Aorta (tissue), 5 donors: ENCODE measurements at regions not wholly inside any gene's neighbourhood (a gene's known extent, or its start where the extent isn't known, plus 50 kb on each side); places are given as distances from the start of the nearest gene placed in this dataset.

Source experiments
- ATAC-seq: fragments of 200-7000 bp; cut with Tn5 transposase; one replicate; pipeline ENCODE4 v1.9.1; 2022; ENCODE audit warnings: moderate library complexity; ENCODE audit not compliant: low FRiP score
- DNase-seq, 2 donors: peaks; one replicate each; pipeline ENCODE4 v3.0.0-alpha.2; 2020
- H3K27ac ChIP-seq, 2 donors: one replicate each; pipeline ENCODE4 v1.5.1; 2013; ENCODE audit warnings: low read length in 2 of 2, mild to moderate bottlenecking in 2 of 2, moderate library complexity in 2 of 2, control low read depth in 1 of 2, inconsistent platforms in 1 of 2, low read depth in 1 of 2
- H3K27me3 ChIP-seq, 2 donors: one replicate each; pipeline ENCODE4 v1.6.1; 2013; ENCODE audit warnings: control low read depth in 1 of 2, low read length in 1 of 2, mild to moderate bottlenecking in 1 of 2, moderate library complexity in 1 of 2; ENCODE audit not compliant: insufficient read depth in 2 of 2, control insufficient read depth in 1 of 2
- H3K36me3 ChIP-seq, 2 donors: one replicate each; pipeline ENCODE4 v1.6.1; 2013; ENCODE audit warnings: control low read depth in 1 of 2, low read length in 1 of 2, mild to moderate bottlenecking in 1 of 2; ENCODE audit not compliant: insufficient read depth in 2 of 2, control insufficient read depth in 1 of 2
- H3K4me1 ChIP-seq, 2 donors: one replicate each; pipeline ENCODE4 v1.6.1; 2013; ENCODE audit warnings: low read length in 2 of 2, control low read depth in 1 of 2, mild to moderate bottlenecking in 1 of 2, moderate library complexity in 1 of 2; ENCODE audit not compliant: insufficient read depth in 2 of 2, control insufficient read depth in 1 of 2
- H3K4me3 ChIP-seq, 2 donors: one replicate each; pipeline ENCODE4 v1.5.1; 2013; ENCODE audit warnings: low read length in 2 of 2, control low read depth in 1 of 2, mild to moderate bottlenecking in 1 of 2
- H3K9me3 ChIP-seq: one replicate; pipeline ENCODE4 v1.6.1; 2013; ENCODE audit warnings: mild to moderate bottlenecking, low read length; ENCODE audit not compliant: control insufficient read depth
- WGBS, 2 donors: extraction: QIAGEN DNeasy Blood & Tissue Kit; methylation state at CpG; one replicate each; pipeline ENCODE4 v1.1.7; 2013; 5-methylcytosine and 5-hydroxymethylcytosine counted together
- intact Hi-C, 2 donors: fragments of 100-400 bp; cut with DNase I; formaldehyde crosslinking; loops; one replicate each; pipeline versions ENCODE4 v1.14.2 to v1.15.0; 2022
- donor health status: healthy with polysubstance abuse.
- donor health status: Bipolar disorder and iron deficiency.
- donor health status: DM: no; HTN: no; CAD: no.
- donor health status: DM: no; HTN: no; CAD: no.
- donor health status: DM: yes; HTN: yes; CAD: no.

GRCh38 chr7:40948239-40948638, 754.7 kb downstream of the INHBA start:
- H3K4me3 ChIP-seq: no peak overlapping the region
- no peak overlapping the region for H3K27ac ChIP-seq
- DNase-seq (no peak), ATAC-seq (no peak)
- H3K4me1 ChIP-seq: no peaks in the 10 kb centered on the region
- intact Hi-C loops: no loop called here
- WGBS, 2 donors: 74 to 93% methylated on average over 5 of the region's 5 CpGs
- H3K9me3 ChIP-seq: peaks cover 7% of the 10 kb centered on the region
- H3K36me3 ChIP-seq: peaks cover 0 to 2% of the 10 kb centered on the region in 2 donors
- no peaks in the 10 kb centered on the region for H3K27me3 ChIP-seq

GRCh38 chr7:40947566-40947965, 755.3 kb downstream of the INHBA start:
- intact Hi-C loops: no loop called here
- no peak for DNase-seq
- ATAC-seq: no peak
- Histone ChIP-seq H3K27ac (no peak overlapping the region), H3K4me1 (no peaks in the 10 kb centered on the region), H3K9me3 (peaks cover 7% of the 10 kb centered on the region), H3K4me3 (no peak overlapping the region), H3K36me3 (peaks cover 0 to 2% of the 10 kb centered on the region in 2 donors), H3K27me3 (no peaks in the 10 kb centered on the region)

GRCh38 chr7:40946549-40946948, 756.3 kb downstream of the INHBA start:
- Histone ChIP-seq H3K4me3 (no peak overlapping the region), H3K36me3 (peaks cover 0 to 2% of the 10 kb centered on the region in 2 donors), H3K27me3 (no peaks in the 10 kb centered on the region), H3K4me1 (no peaks in the 10 kb centered on the region), H3K27ac (no peak overlapping the region), H3K9me3 (peaks cover 7% of the 10 kb centered on the region)
- 93 to 100% methylated on average over 1 of the region's 1 CpG for WGBS, 2 donors
- ATAC-seq (no peak), DNase-seq (no peak)
- intact Hi-C loops: no loop called here

- H3K36me3 ChIP-seq: peaks cover 0 to 2% of the 10 kb centered on the region in 2 donors
- no peaks in the 10 kb centered on the region for H3K4me1 ChIP-seq
- H3K27me3 ChIP-seq: no peaks in the 10 kb centered on the region
- H3K27ac ChIP-seq: no peak overlapping the region
- no peak for DNase-seq
- H3K9me3 ChIP-seq: peaks cover 7% of the 10 kb centered on the region
- no peak for ATAC-seq
- H3K4me3 ChIP-seq: no peak overlapping the region
- intact Hi-C loops: no loop called here
- 97% methylated on average over 2 of the region's 2 CpGs for WGBS, 2 donors
These were observed 757.1 kb downstream of the INHBA start for GRCh38 chr7:40945788-40946187.

GRCh38 chr7:40944981-40945585, 757.8 kb downstream of the INHBA start:
- Histone ChIP-seq H3K4me1 (no peaks in the 10 kb centered on the region), H3K27me3 (no peaks in the 10 kb centered on the region), H3K27ac (no peak overlapping the region), H3K36me3 (peaks cover 0 to 2% of the 10 kb centered on the region in 2 donors), H3K4me3 (no peak overlapping the region), H3K9me3 (peaks cover 7% of the 10 kb centered on the region)
- intact Hi-C loops: no loop called here
- no peak for ATAC-seq
- DNase-seq: no peak

GRCh38 chr7:40937879-40938278, 765.0 kb downstream of the INHBA start:
- Histone ChIP-seq H3K27ac (no peak overlapping the region), H3K4me3 (no peak overlapping the region), H3K27me3 (no peaks in the 10 kb centered on the region), H3K36me3 (no peaks in the 10 kb centered on the region), H3K4me1 (no peaks in the 10 kb centered on the region), H3K9me3 (no peaks in the 10 kb centered on the region)
- DNase-seq (no peak), ATAC-seq (no peak)
- 97% methylated on average over 2 of the region's 2 CpGs for WGBS, 2 donors
- intact Hi-C loops: no loop called here

- no peak overlapping the region for H3K27ac ChIP-seq
- H3K4me3 ChIP-seq: no peak overlapping the region
- no peaks in the 10 kb centered on the region for H3K36me3 ChIP-seq
- DNase-seq (no peak), ATAC-seq (no peak)
- 98 to 99% methylated on average over 2 of the region's 2 CpGs for WGBS, 2 donors
- intact Hi-C loops: no loop called here
- no peaks in the 10 kb centered on the region for H3K4me1 ChIP-seq
- H3K9me3 ChIP-seq: no peaks in the 10 kb centered on the region
- H3K27me3 ChIP-seq: no peaks in the 10 kb centered on the region
These were observed 767.5 kb downstream of the INHBA start for GRCh38 chr7:40935435-40935834.

- H3K27me3 ChIP-seq: no peaks in the 10 kb centered on the region
- H3K4me1 ChIP-seq: peaks cover 0 to 3% of the 10 kb centered on the region in 2 donors
- intact Hi-C loops: no loop called here
- no peak overlapping the region for H3K27ac ChIP-seq
- H3K36me3 ChIP-seq: no peaks in the 10 kb centered on the region
- ATAC-seq (no peak), DNase-seq (no peak)
- 85 to 88% methylated on average over 1 of the region's 1 CpG for WGBS, 2 donors
- no peaks in the 10 kb centered on the region for H3K9me3 ChIP-seq
- H3K4me3 ChIP-seq: no peak overlapping the region
These were observed 779.3 kb downstream of the INHBA start for GRCh38 chr7:40923626-40924025.

- peaks cover 0 to 3% of the 10 kb centered on the region in 2 donors for H3K4me1 ChIP-seq
- H3K4me3 ChIP-seq: no peak overlapping the region
- intact Hi-C loops: no loop called here
- no peak for ATAC-seq
- no peaks in the 10 kb centered on the region for H3K9me3 ChIP-seq
- DNase-seq: no peak
- 68 to 77% methylated on average over 1 of the region's 1 CpG for WGBS, 2 donors
- no peaks in the 10 kb centered on the region for H3K27me3 ChIP-seq
- no peak overlapping the region for H3K27ac ChIP-seq
- H3K36me3 ChIP-seq: no peaks in the 10 kb centered on the region
These were observed 780.6 kb downstream of the INHBA start for GRCh38 chr7:40922316-40922670.
